ENCODE measurements at regions not wholly inside any gene's neighbourhood (a gene's known extent, or its start where the extent isn't known, plus 50 kb on each side); places are given as distances from the start of the nearest gene placed in this dataset.

GRCh38 chr3:195007766-195008165 lies 263.2 kb downstream of the XXYLT1 start:
- DNase-seq (ENCODE audit: low read depth), result no peak

GRCh38 chr3:195008816-195009215 lies 262.1 kb downstream of the XXYLT1 start:
- no peak overlapping the region for H3K4me3 ChIP-seq (ENCODE audit: low read depth, low read length)
- no peak for DNase-seq (ENCODE audit: low read depth)
- TF ChIP-seq CTCF (IDR thresholded peaks at IDR 0.05; ENCODE audit: control insufficient read depth, extremely low read depth, insufficient read depth), result no peak

More at GRCh38 chr3:195007766-195008165, 263.2 kb downstream of the XXYLT1 start:
- no peak overlapping the region for H3K4me3 ChIP-seq (ENCODE audit: low read depth, low read length)
- TF ChIP-seq CTCF (IDR thresholded peaks at IDR 0.05; ENCODE audit: control insufficient read depth, extremely low read depth, insufficient read depth), result no peak

DNA sequence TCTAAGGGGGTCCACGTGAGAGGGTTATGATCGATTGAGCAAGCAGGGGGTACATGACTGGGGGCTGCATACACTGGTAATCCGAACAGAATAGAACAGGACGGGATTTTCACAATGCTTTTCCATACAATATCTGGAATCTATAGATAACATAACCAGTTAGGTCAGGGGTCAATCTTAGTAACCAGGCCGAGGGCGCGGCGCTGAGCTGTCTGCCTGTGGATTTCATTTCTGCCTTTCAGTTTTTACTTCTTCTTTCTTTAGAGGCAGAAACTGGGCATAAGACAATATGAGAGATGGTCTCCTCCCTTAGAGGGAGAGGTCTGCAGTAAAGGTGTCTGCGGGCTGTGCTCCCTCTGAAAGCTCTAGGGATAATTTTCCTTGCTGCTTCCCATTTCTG lies 261.3 kb downstream of the XXYLT1 start:
- no peak for TF ChIP-seq CTCF (IDR thresholded peaks at IDR 0.05; ENCODE audit: control insufficient read depth, extremely low read depth, insufficient read depth)
- DNase-seq (ENCODE audit: low read depth), result no peak
- no peak overlapping the region for H3K4me3 ChIP-seq (ENCODE audit: low read depth, low read length)

- no peak for TF ChIP-seq CTCF (IDR thresholded peaks at IDR 0.05; ENCODE audit: control insufficient read depth, extremely low read depth, insufficient read depth)
- no peak for DNase-seq (ENCODE audit: low read depth)
- no peak overlapping the region for H3K4me3 ChIP-seq (ENCODE audit: low read depth, low read length)
Observed at GRCh38 chr3:195010551-195011100, 260.3 kb downstream of the XXYLT1 start.

- DNase-seq (ENCODE audit: low read depth), result no peak
- TF ChIP-seq CTCF (IDR thresholded peaks at IDR 0.05; ENCODE audit: control insufficient read depth, extremely low read depth, insufficient read depth), result no peak
- no peak overlapping the region for H3K4me3 ChIP-seq (ENCODE audit: low read depth, low read length)
Observed at GRCh38 chr3:195011231-195011834, 259.6 kb downstream of the XXYLT1 start.

DNA sequence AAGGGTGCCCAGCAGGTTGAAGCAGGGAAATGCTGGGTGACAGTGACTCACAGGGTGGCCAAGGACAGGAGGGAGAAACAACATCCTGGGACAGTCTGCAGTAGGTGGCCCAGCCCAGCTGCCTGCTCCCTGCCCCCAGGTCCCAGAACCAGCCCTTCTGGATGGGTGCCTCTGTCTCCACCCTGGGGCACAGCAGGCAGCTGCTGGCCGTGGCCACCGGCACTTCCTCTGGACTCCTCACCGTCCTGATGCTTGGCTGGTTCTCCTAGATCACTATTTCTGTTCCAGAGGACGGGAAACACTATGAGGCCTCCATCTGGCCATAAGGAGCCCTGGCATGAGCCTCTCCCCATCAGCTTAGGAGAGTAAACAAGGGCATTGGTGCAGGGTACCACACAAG lies 258.9 kb downstream of the XXYLT1 start:
- no peak overlapping the region for H3K4me3 ChIP-seq (ENCODE audit: low read depth, low read length)
- TF ChIP-seq CTCF (IDR thresholded peaks at IDR 0.05; ENCODE audit: control insufficient read depth, extremely low read depth, insufficient read depth), result no peak

DNA sequence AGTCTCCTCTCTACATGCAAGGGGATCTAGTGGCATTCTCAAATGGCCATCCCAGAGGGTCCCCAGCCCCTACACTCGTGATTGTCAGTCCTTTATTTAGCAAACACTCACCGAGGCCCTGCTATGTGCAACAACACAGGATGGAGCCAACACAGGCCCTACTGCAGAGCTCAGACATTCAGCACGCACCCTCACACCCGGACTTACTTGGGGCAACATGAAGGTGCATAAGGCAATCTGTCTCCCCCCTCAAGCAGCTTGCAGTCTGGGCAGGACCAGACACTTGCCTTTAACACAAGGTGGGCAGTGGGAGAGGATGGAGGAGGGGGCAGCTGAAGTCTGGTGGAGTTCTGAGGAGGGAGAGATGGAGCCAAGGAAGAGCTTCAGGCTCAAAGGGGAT lies 258.4 kb downstream of the XXYLT1 start:
- H3K4me3 ChIP-seq (ENCODE audit: low read depth, low read length), result no peak overlapping the region
- no peak for DNase-seq (ENCODE audit: low read depth)
- TF ChIP-seq CTCF (IDR thresholded peaks at IDR 0.05; ENCODE audit: control insufficient read depth, extremely low read depth, insufficient read depth), result no peak

More for the DNA sequence above, 258.9 kb downstream of the XXYLT1 start:
- DNase-seq (ENCODE audit: low read depth), result no peak

All from LNCaP clone FGC (cell line).